ENCODE measurements at regions not wholly inside any gene's neighbourhood (a gene's known extent, or its start where the extent isn't known, plus 50 kb on each side); places are given as distances from the start of the nearest gene placed in this dataset.

- TF ChIP-seq GATA2 (IDR thresholded peaks at IDR 0.05; ENCODE audit: low read depth, low read length) (no peak), GATA3 (IDR thresholded peaks at IDR 0.05; ENCODE audit: low read depth, low read length) (no peak)
Observed at GRCh38 chr3:193910886-193911738, 224.8 kb upstream of the HES1 start.

All from SH-SY5Y (cell line).